Occipital lobe (tissue), 1 donor: ENCODE measurements at regions not wholly inside any gene's neighbourhood (a gene's known extent, or its start where the extent isn't known, plus 50 kb on each side); places are given as distances from the start of the nearest gene placed in this dataset.

Experiments used
- DNase-seq: peaks from one replicate; lab custom pipeline; 2025; lab: John Stamatoyannopoulos, UW

- no peak for DNase-seq
These were observed 60.6 kb upstream of the MYRIP start for GRCh38 chr3:39748763-39749162.

- DNase-seq = no peak
These were observed 58.7 kb upstream of the MYRIP start for GRCh38 chr3:39750712-39751111.

- no peak for DNase-seq
These were observed 58.1 kb upstream of the MYRIP start for GRCh38 chr3:39751286-39751685.

- no peak for DNase-seq
These were observed 57.3 kb upstream of the MYRIP start for GRCh38 chr3:39752019-39752637.

- no peak for DNase-seq
These were observed 56.7 kb upstream of the MYRIP start for GRCh38 chr3:39752751-39753150.

GRCh38 chr3:39753391-39753790, 56.0 kb upstream of the MYRIP start:
- DNase-seq = no peak

GRCh38 chr3:39754549-39754948, 54.9 kb upstream of the MYRIP start:
- DNase-seq = no peak

GRCh38 chr3:39755100-39755499, 54.3 kb upstream of the MYRIP start:
- DNase-seq = no peak

- no peak for DNase-seq
These were observed 52.1 kb upstream of the MYRIP start for GRCh38 chr3:39757307-39757706.
